Fibroblast of skin of left biceps (primary cell): ENCODE measurements at regions not wholly inside any gene's neighbourhood (a gene's known extent, or its start where the extent isn't known, plus 50 kb on each side); places are given as distances from the start of the nearest gene placed in this dataset.
"Not testable (repeated sequence)": the region's sequence is repeated elsewhere in the genome, so short reads cannot be mapped to it uniquely, and the experiment has no call there.

Experiments
- DNase-seq, 2 experiments: peaks; one replicate each; pipeline ENCODE4 v3.0.0-alpha.2; 2013; ENCODE audit warnings: low read depth in 2 of 2

GRCh38 chr19:31881988-31882387 lies 463.4 kb upstream of the ZNF507 start:
- no peak for DNase-seq

GRCh38 chr19:31882709-31883108 lies 462.7 kb upstream of the ZNF507 start:
- no peak for DNase-seq

- DNase-seq, result no peak
Measured at GRCh38 chr19:31883296-31883990, 462.0 kb upstream of the ZNF507 start.

- no peak for DNase-seq
Measured at GRCh38 chr19:31885280-31885853, 460.0 kb upstream of the ZNF507 start.

- no peak for DNase-seq
Measured at GRCh38 chr19:31890230-31890629, 455.2 kb upstream of the ZNF507 start.

GRCh38 chr19:31892060-31892459 lies 453.4 kb upstream of the ZNF507 start:
- no peak for DNase-seq

- DNase-seq, result not testable (repeated sequence)
Measured at GRCh38 chr19:31893491-31893890, 451.9 kb upstream of the ZNF507 start.

GRCh38 chr19:31894451-31894850 lies 451.0 kb upstream of the ZNF507 start:
- DNase-seq, result no peak

GRCh38 chr19:31897292-31897691 lies 448.1 kb upstream of the ZNF507 start:
- no peak for DNase-seq

- DNase-seq, result no peak
Measured at GRCh38 chr19:31900991-31901390, 444.4 kb upstream of the ZNF507 start.

GRCh38 chr19:31902821-31903220 lies 442.6 kb upstream of the ZNF507 start:
- DNase-seq, result no peak

- DNase-seq, result no peak
Measured at GRCh38 chr19:31903979-31904378, 441.4 kb upstream of the ZNF507 start.

GRCh38 chr19:31906111-31906871 lies 439.1 kb upstream of the ZNF507 start:
- DNase-seq, result no peak

- no peak for DNase-seq
Measured at GRCh38 chr19:31907661-31908060, 437.7 kb upstream of the ZNF507 start.

- DNase-seq, result no peak
Measured at GRCh38 chr19:31908080-31908479, 437.3 kb upstream of the ZNF507 start.

GRCh38 chr19:31908496-31909225 lies 436.7 kb upstream of the ZNF507 start:
- no peak for DNase-seq

GRCh38 chr19:31910224-31910623 lies 435.2 kb upstream of the ZNF507 start:
- no peak for DNase-seq

- no peak for DNase-seq
Measured at GRCh38 chr19:31911577-31911976, 433.8 kb upstream of the ZNF507 start.

GRCh38 chr19:31913103-31913661 lies 432.2 kb upstream of the ZNF507 start:
- DNase-seq, result no peak

- no peak for DNase-seq
Measured at GRCh38 chr19:31930401-31930800, 415.0 kb upstream of the ZNF507 start.

- no peak for DNase-seq
Measured at GRCh38 chr19:31937983-31938382, 407.4 kb upstream of the ZNF507 start.

- DNase-seq, result no peak
Measured at GRCh38 chr19:31938675-31939074, 406.7 kb upstream of the ZNF507 start.
